GM23338 (cell line): ENCODE measurements at regions not wholly inside any gene's neighbourhood (a gene's known extent, or its start where the extent isn't known, plus 50 kb on each side); places are given as distances from the start of the nearest gene placed in this dataset.

Source experiments
- CREB1 ChIP-seq: fragments of 250-450 bp; sonication (Bioruptor Pico); IDR thresholded peaks from 2 replicates; pipeline ENCODE4 v1.5.0; 2020; ENCODE audit warnings: low read depth, mild to moderate bottlenecking, moderate library complexity
- EZH2 ChIP-seq: fragments of 200-600 bp; sonication (generic); IDR thresholded peaks from one replicate; pipeline ENCODE4 v1.8.0; 2017; ENCODE audit warnings: antibody characterized with exemption, mild to moderate bottlenecking, low read depth; ENCODE audit not compliant: unreplicated experiment
- EZH2phosphoT487 ChIP-seq: fragments of 200-600 bp; sonication (generic); IDR thresholded peaks from one replicate; pipeline ENCODE4 v1.8.1; 2018; ENCODE audit warnings: antibody characterized with exemption; ENCODE audit not compliant: unreplicated experiment
- JUNB ChIP-seq: IDR thresholded peaks from one replicate; pipeline ENCODE4 v1.6.1; 2016; ENCODE audit warnings: antibody characterized with exemption; ENCODE audit not compliant: unreplicated experiment
- NANOG ChIP-seq: IDR thresholded peaks from 2 replicates; pipeline ENCODE4 v1.6.1; 2016; ENCODE audit warnings: antibody characterized with exemption, borderline replicate concordance
- POLR2AphosphoS5 ChIP-seq: IDR thresholded peaks from 2 replicates; pipeline ENCODE4 v1.6.1; 2016; ENCODE audit warnings: antibody characterized with exemption, low read depth
- STAT1 ChIP-seq: IDR thresholded peaks from one replicate; pipeline ENCODE4 v1.6.1; 2016; ENCODE audit warnings: antibody characterized with exemption; ENCODE audit not compliant: unreplicated experiment
- ZNF114 ChIP-seq: fragments of 250-450 bp; sonication (Bioruptor Pico); IDR thresholded peaks from 2 replicates; pipeline ENCODE4 v1.5.0; 2020; ENCODE audit warnings: mild to moderate bottlenecking, moderate library complexity
- ZNF331 ChIP-seq: fragments of 250-450 bp; sonication (Bioruptor Pico); IDR thresholded peaks from 2 replicates; pipeline ENCODE4 v1.5.0; 2020; ENCODE audit warnings: low read depth, mild to moderate bottlenecking, moderate library complexity
- TF ChIP-seq, protein P1 (sequence below), 2 experiments: fragments of 200-600 bp in 1 of 2; sonication (generic) in 1 of 2; conservative IDR thresholded peaks; 2 replicates each; pipeline versions ENCODE4 v1.5.1 to v1.6.1; 2016 to 2017; ENCODE audit warnings: antibody characterized with exemption in 2 of 2, low read depth in 2 of 2, mild to moderate bottlenecking in 2 of 2, moderate library complexity in 1 of 2
- TF ChIP-seq, protein P2 (sequence below): IDR thresholded peaks from one replicate; pipeline ENCODE4 v1.6.1; 2018; ENCODE audit warnings: antibody characterized with exemption; ENCODE audit not compliant: unreplicated experiment
- TF ChIP-seq, protein P3 (sequence below): IDR thresholded peaks from 2 replicates; pipeline ENCODE4 v1.6.1; 2016; ENCODE audit warnings: antibody characterized with exemption
- TF ChIP-seq, protein P4 (sequence below): fragments of 250-450 bp; sonication (Bioruptor Pico); IDR thresholded peaks from 2 replicates; pipeline ENCODE4 v1.5.0; 2020; ENCODE audit warnings: mild to moderate bottlenecking, moderate library complexity

DNA sequence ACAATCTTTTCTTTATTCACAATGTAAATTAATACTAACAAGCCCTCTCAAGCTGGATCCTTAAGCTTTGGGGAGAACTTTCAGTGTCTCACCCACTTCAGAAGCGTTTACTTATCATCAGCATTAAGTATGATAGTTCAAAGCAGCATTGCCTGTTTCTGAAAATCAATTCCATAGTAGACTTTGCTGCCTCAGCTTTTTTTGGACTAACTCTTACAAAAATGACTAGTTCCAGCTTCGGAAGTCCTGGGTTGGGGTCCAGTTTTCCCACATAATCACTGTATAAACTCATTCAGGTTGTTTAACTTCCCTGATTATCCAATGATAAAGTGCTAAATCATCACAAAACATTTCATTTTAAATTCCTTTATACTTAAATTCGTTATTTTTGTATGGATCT is 114.4 kb downstream of the NR2F2 start:
- TF ChIP-seq POLR2AphosphoS5 (no peak), EZH2 (no peak), CREB1 (no peak), JUNB (no peak), EZH2phosphoT487 (no peak), STAT1 (no peak), ZNF114 (CRISPR knock-in tag) (no peak), NANOG (no peak), ZNF331 (CRISPR knock-in tag) (no peak)
- TF ChIP-seq, protein P1, sequence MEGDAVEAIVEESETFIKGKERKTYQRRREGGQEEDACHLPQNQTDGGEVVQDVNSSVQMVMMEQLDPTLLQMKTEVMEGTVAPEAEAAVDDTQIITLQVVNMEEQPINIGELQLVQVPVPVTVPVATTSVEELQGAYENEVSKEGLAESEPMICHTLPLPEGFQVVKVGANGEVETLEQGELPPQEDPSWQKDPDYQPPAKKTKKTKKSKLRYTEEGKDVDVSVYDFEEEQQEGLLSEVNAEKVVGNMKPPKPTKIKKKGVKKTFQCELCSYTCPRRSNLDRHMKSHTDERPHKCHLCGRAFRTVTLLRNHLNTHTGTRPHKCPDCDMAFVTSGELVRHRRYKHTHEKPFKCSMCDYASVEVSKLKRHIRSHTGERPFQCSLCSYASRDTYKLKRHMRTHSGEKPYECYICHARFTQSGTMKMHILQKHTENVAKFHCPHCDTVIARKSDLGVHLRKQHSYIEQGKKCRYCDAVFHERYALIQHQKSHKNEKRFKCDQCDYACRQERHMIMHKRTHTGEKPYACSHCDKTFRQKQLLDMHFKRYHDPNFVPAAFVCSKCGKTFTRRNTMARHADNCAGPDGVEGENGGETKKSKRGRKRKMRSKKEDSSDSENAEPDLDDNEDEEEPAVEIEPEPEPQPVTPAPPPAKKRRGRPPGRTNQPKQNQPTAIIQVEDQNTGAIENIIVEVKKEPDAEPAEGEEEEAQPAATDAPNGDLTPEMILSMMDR (conservative IDR thresholded peaks at IDR 0.05; ENCODE audit: low read depth in 2 of 2): no peak
- TF ChIP-seq, protein P2, sequence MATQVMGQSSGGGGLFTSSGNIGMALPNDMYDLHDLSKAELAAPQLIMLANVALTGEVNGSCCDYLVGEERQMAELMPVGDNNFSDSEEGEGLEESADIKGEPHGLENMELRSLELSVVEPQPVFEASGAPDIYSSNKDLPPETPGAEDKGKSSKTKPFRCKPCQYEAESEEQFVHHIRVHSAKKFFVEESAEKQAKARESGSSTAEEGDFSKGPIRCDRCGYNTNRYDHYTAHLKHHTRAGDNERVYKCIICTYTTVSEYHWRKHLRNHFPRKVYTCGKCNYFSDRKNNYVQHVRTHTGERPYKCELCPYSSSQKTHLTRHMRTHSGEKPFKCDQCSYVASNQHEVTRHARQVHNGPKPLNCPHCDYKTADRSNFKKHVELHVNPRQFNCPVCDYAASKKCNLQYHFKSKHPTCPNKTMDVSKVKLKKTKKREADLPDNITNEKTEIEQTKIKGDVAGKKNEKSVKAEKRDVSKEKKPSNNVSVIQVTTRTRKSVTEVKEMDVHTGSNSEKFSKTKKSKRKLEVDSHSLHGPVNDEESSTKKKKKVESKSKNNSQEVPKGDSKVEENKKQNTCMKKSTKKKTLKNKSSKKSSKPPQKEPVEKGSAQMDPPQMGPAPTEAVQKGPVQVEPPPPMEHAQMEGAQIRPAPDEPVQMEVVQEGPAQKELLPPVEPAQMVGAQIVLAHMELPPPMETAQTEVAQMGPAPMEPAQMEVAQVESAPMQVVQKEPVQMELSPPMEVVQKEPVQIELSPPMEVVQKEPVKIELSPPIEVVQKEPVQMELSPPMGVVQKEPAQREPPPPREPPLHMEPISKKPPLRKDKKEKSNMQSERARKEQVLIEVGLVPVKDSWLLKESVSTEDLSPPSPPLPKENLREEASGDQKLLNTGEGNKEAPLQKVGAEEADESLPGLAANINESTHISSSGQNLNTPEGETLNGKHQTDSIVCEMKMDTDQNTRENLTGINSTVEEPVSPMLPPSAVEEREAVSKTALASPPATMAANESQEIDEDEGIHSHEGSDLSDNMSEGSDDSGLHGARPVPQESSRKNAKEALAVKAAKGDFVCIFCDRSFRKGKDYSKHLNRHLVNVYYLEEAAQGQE: no peak
- TF ChIP-seq, protein P3, sequence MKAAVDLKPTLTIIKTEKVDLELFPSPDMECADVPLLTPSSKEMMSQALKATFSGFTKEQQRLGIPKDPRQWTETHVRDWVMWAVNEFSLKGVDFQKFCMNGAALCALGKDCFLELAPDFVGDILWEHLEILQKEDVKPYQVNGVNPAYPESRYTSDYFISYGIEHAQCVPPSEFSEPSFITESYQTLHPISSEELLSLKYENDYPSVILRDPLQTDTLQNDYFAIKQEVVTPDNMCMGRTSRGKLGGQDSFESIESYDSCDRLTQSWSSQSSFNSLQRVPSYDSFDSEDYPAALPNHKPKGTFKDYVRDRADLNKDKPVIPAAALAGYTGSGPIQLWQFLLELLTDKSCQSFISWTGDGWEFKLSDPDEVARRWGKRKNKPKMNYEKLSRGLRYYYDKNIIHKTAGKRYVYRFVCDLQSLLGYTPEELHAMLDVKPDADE: no peak
- TF ChIP-seq, protein P4, sequence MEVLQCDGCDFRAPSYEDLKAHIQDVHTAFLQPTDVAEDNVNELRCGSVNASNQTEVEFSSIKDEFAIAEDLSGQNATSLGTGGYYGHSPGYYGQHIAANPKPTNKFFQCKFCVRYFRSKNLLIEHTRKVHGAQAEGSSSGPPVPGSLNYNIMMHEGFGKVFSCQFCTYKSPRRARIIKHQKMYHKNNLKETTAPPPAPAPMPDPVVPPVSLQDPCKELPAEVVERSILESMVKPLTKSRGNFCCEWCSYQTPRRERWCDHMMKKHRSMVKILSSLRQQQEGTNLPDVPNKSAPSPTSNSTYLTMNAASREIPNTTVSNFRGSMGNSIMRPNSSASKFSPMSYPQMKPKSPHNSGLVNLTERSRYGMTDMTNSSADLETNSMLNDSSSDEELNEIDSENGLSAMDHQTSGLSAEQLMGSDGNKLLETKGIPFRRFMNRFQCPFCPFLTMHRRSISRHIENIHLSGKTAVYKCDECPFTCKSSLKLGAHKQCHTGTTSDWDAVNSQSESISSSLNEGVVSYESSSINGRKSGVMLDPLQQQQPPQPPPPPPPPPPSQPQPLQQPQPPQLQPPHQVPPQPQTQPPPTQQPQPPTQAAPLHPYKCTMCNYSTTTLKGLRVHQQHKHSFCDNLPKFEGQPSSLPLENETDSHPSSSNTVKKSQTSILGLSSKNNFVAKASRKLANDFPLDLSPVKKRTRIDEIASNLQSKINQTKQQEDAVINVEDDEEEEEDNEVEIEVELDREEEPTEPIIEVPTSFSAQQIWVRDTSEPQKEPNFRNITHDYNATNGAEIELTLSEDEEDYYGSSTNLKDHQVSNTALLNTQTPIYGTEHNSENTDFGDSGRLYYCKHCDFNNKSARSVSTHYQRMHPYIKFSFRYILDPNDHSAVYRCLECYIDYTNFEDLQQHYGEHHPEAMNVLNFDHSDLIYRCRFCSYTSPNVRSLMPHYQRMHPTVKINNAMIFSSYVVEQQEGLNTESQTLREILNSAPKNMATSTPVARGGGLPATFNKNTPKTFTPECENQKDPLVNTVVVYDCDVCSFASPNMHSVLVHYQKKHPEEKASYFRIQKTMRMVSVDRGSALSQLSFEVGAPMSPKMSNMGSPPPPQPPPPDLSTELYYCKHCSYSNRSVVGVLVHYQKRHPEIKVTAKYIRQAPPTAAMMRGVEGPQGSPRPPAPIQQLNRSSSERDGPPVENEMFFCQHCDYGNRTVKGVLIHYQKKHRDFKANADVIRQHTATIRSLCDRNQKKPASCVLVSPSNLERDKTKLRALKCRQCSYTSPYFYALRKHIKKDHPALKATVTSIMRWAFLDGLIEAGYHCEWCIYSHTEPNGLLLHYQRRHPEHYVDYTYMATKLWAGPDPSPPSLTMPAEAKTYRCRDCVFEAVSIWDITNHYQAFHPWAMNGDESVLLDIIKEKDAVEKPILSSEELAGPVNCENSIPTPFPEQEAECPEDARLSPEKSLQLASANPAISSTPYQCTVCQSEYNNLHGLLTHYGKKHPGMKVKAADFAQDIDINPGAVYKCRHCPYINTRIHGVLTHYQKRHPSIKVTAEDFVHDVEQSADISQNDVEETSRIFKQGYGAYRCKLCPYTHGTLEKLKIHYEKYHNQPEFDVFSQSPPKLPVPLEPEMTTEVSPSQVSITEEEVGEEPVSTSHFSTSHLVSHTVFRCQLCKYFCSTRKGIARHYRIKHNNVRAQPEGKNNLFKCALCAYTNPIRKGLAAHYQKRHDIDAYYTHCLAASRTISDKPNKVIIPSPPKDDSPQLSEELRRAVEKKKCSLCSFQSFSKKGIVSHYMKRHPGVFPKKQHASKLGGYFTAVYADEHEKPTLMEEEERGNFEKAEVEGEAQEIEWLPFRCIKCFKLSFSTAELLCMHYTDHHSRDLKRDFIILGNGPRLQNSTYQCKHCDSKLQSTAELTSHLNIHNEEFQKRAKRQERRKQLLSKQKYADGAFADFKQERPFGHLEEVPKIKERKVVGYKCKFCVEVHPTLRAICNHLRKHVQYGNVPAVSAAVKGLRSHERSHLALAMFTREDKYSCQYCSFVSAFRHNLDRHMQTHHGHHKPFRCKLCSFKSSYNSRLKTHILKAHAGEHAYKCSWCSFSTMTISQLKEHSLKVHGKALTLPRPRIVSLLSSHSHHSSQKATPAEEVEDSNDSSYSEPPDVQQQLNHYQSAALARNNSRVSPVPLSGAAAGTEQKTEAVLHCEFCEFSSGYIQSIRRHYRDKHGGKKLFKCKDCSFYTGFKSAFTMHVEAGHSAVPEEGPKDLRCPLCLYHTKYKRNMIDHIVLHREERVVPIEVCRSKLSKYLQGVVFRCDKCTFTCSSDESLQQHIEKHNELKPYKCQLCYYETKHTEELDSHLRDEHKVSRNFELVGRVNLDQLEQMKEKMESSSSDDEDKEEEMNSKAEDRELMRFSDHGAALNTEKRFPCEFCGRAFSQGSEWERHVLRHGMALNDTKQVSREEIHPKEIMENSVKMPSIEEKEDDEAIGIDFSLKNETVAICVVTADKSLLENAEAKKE (CRISPR knock-in tag): no peak
